ENCODE measurements at regions not wholly inside any gene's neighbourhood (a gene's known extent, or its start where the extent isn't known, plus 50 kb on each side); places are given as distances from the start of the nearest gene placed in this dataset.

DNA sequence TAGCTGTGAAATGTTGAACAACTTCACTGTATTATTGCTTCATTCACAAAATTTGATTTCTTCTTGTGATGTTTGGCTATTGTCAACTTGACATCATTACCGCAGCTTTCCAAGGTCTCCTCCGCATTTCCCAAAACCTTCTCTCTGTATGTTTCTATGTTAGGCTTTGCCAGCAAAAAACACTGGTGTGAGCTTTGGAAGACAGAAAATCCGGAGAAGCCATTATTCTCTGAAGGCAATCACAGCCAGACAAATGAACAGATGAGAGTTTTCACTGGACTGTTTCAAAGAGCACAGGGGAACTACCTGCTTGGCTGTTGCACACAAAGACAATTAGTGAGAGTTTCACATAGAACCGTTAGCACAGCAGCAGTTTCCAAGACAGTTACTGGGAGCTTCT, 609.6 kb downstream of the BRINP3 start:
- TF ChIP-seq POLR2AphosphoS5 (IDR thresholded peaks at IDR 0.05; ENCODE audit: borderline replicate concordance, low read depth, low read length) (no peak), EZH2 (IDR thresholded peaks at IDR 0.05) (no peak), FOXP2 (optimal IDR thresholded peaks at IDR 0.05; ENCODE audit: control extremely low read depth, extremely low read length, insufficient read depth) (no peak)

Data from SK-N-MC (cell line).